WTC11 (cell line): ENCODE measurements at regions not wholly inside any gene's neighbourhood (a gene's known extent, or its start where the extent isn't known, plus 50 kb on each side); places are given as distances from the start of the nearest gene placed in this dataset.

ENCODE experiments used
- ATAC-seq: fragments of 200-7000 bp; cut with Tn5 transposase; 2 replicates; pipeline ENCODE4 v1.10.0; 2021; ENCODE audit warnings: mild to moderate bottlenecking, moderate library complexity
- CTCF ChIA-PET: fragments of 300-600 bp; sonication (Branson Sonifier 250); formaldehyde crosslinking; loops from one replicate; lab custom pipeline; 2021; ENCODE audit warnings: antibody characterized with exemption; lab: Charles Lee
- POLR2A ChIA-PET: fragments of 350-600 bp; sonication (Branson Sonifier 250); formaldehyde crosslinking; loops from one replicate; lab custom pipeline; 2021; ENCODE audit warnings: antibody characterized with exemption; lab: Charles Lee
- DNase-seq: peaks from one replicate; pipeline ENCODE4 v3.0.0; 2021; ENCODE audit warnings: low spot score
- H3K27ac Mint-ChIP-seq: 2 replicates; pipeline ENCODE4 v1.8.0; 2021; ENCODE audit warnings: mixed read lengths
- H3K27me3 Mint-ChIP-seq: 2 replicates; pipeline ENCODE4 v1.8.0; 2021; ENCODE audit warnings: low read depth, mild to moderate bottlenecking, moderate library complexity, mixed read lengths
- H3K36me3 Mint-ChIP-seq: 2 replicates; pipeline ENCODE4 v1.8.0; 2021; ENCODE audit warnings: mixed read lengths
- H3K4me1 Mint-ChIP-seq: 2 replicates; pipeline ENCODE4 v1.8.0; 2022; ENCODE audit warnings: mixed read lengths
- H3K4me3 Mint-ChIP-seq: 2 replicates; pipeline ENCODE4 v1.8.0; 2021; ENCODE audit warnings: mild to moderate bottlenecking, moderate library complexity, mixed read lengths
- H3K9me3 Mint-ChIP-seq: 2 replicates; pipeline ENCODE4 v1.8.0; 2021; ENCODE audit warnings: mixed read lengths
- ATF2 ChIP-seq: sonication (generic); formaldehyde crosslinking; IDR thresholded peaks from 2 replicates; pipeline ENCODE4 v1.8.1; 2022; ENCODE audit warnings: low read depth, missing genetic modification reagents, borderline replicate concordance
- ATF3 ChIP-seq: sonication (generic); formaldehyde crosslinking; conservative IDR thresholded peaks from 2 replicates; pipeline ENCODE4 v1.8.1; 2022; ENCODE audit warnings: mild to moderate bottlenecking, missing genetic modification reagents
- ELF4 ChIP-seq: sonication (generic); formaldehyde crosslinking; IDR thresholded peaks from 2 replicates; pipeline ENCODE4 v1.8.1; 2022; ENCODE audit warnings: low read depth, mild to moderate bottlenecking, moderate library complexity, missing genetic modification reagents
- EMX1 ChIP-seq: fragments of 250-450 bp; sonication (Bioruptor Pico); IDR thresholded peaks from 2 replicates; pipeline ENCODE4 v1.8.0; 2021; ENCODE audit warnings: mild to moderate bottlenecking
- FOXK1 ChIP-seq: sonication (generic); formaldehyde crosslinking; IDR thresholded peaks from 2 replicates; pipeline ENCODE4 v1.8.0; 2022; ENCODE audit warnings: mild to moderate bottlenecking, moderate library complexity, missing genetic modification reagents
- GTF2I ChIP-seq: fragments of 250-450 bp; sonication (Bioruptor Pico); conservative IDR thresholded peaks from 2 replicates; pipeline ENCODE4 v1.4.0; 2021; ENCODE audit warnings: mild to moderate bottlenecking
- JAZF1 ChIP-seq: fragments of 250-450 bp; sonication (Bioruptor Pico); IDR thresholded peaks from 2 replicates; pipeline ENCODE4 v1.9.0; 2021; ENCODE audit warnings: moderate library complexity, mild to moderate bottlenecking, inconsistent platforms
- JUN ChIP-seq: sonication (generic); formaldehyde crosslinking; IDR thresholded peaks from 2 replicates; pipeline ENCODE4 v1.8.0; 2023; ENCODE audit warnings: mild to moderate bottlenecking, missing genetic modification reagents
- NFATC4 ChIP-seq: fragments of 250-450 bp; sonication (Bioruptor Pico); IDR thresholded peaks from 2 replicates; pipeline ENCODE4 v1.9.0; 2021; ENCODE audit warnings: mild to moderate bottlenecking
- SMAD3 ChIP-seq: sonication (generic); formaldehyde crosslinking; IDR thresholded peaks from 2 replicates; pipeline ENCODE4 v1.8.0; 2022; ENCODE audit warnings: missing genetic modification reagents, mild to moderate bottlenecking, borderline replicate concordance
- TCF7 ChIP-seq: sonication (generic); formaldehyde crosslinking; IDR thresholded peaks from 2 replicates; pipeline ENCODE4 v1.8.0; 2022; ENCODE audit warnings: mild to moderate bottlenecking, low read depth, missing genetic modification reagents, moderate library complexity
- ZBTB21 ChIP-seq: sonication (generic); formaldehyde crosslinking; IDR thresholded peaks from 2 replicates; pipeline ENCODE4 v1.8.1; 2023; ENCODE audit warnings: mild to moderate bottlenecking, missing genetic modification reagents, borderline replicate concordance
- ZNF138 ChIP-seq: sonication (generic); formaldehyde crosslinking; conservative IDR thresholded peaks from 2 replicates; pipeline ENCODE4 v1.8.1; 2022; ENCODE audit warnings: mild to moderate bottlenecking, moderate library complexity, missing genetic modification reagents
- ZNF396 ChIP-seq: fragments of 250-450 bp; sonication (Bioruptor Pico); IDR thresholded peaks from 2 replicates; pipeline ENCODE4 v1.8.0; 2021; ENCODE audit warnings: mild to moderate bottlenecking, moderate library complexity, borderline replicate concordance
- ZNF671 ChIP-seq: fragments of 250-450 bp; sonication (Bioruptor Pico); IDR thresholded peaks from 2 replicates; pipeline ENCODE4 v1.8.0; 2021; ENCODE audit warnings: mild to moderate bottlenecking
- ZSCAN18 ChIP-seq: fragments of 250-450 bp; sonication (Bioruptor Pico); IDR thresholded peaks from 2 replicates; pipeline ENCODE4 v2.1.2; 2022; ENCODE audit warnings: mild to moderate bottlenecking, moderate library complexity
- TF ChIP-seq, protein P1 (sequence below): sonication (generic); formaldehyde crosslinking; IDR thresholded peaks from 2 replicates; pipeline ENCODE4 v1.8.1; 2022; ENCODE audit warnings: mild to moderate bottlenecking, moderate library complexity, missing genetic modification reagents
- TF ChIP-seq, protein P2 (sequence below): sonication (generic); formaldehyde crosslinking; conservative IDR thresholded peaks from 2 replicates; pipeline ENCODE4 v1.8.1; 2023; ENCODE audit warnings: mild to moderate bottlenecking, low read depth, missing genetic modification reagents, moderate library complexity
- TF ChIP-seq, protein P3 (sequence below): sonication (generic); formaldehyde crosslinking; IDR thresholded peaks from 2 replicates; pipeline ENCODE4 v1.8.0; 2023; ENCODE audit warnings: missing genetic modification reagents

DNA sequence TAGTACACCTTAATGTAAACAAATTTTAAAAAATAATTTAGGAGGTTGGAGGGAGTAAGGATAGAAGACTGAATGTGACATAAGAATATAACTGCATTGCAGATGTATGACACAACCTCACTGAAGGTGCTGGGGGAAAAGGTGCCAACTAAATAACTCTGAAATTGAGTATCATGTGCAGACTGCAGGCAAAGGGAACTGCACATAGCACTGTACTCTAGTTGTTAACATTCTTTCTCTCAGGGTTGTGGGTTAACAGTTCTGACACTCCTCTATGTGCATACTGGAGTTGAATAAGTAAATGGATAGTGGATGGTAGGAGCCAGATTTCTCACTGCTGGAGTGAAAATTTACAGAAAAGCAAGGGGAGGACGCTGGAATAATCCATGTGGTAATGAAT lies 451.9 kb upstream of the CDH4 start:
- Mint-ChIP-seq H3K9me3 (peaks cover 47% of the 10 kb centered on the region), H3K27ac (no peak overlapping the region), H3K4me3 (no peak overlapping the region), H3K36me3 (peaks cover 23% of the 10 kb centered on the region), H3K4me1 (peaks cover 20% of the 10 kb centered on the region), H3K27me3 (peaks cover 53% of the 10 kb centered on the region)
- TF ChIP-seq JAZF1: no peak
- TF ChIP-seq, protein P1, sequence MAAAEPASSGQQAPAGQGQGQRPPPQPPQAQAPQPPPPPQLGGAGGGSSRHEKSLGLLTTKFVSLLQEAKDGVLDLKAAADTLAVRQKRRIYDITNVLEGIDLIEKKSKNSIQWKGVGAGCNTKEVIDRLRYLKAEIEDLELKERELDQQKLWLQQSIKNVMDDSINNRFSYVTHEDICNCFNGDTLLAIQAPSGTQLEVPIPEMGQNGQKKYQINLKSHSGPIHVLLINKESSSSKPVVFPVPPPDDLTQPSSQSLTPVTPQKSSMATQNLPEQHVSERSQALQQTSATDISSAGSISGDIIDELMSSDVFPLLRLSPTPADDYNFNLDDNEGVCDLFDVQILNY (CRISPR knock-in tag): no peak
- TF ChIP-seq, protein P2, sequence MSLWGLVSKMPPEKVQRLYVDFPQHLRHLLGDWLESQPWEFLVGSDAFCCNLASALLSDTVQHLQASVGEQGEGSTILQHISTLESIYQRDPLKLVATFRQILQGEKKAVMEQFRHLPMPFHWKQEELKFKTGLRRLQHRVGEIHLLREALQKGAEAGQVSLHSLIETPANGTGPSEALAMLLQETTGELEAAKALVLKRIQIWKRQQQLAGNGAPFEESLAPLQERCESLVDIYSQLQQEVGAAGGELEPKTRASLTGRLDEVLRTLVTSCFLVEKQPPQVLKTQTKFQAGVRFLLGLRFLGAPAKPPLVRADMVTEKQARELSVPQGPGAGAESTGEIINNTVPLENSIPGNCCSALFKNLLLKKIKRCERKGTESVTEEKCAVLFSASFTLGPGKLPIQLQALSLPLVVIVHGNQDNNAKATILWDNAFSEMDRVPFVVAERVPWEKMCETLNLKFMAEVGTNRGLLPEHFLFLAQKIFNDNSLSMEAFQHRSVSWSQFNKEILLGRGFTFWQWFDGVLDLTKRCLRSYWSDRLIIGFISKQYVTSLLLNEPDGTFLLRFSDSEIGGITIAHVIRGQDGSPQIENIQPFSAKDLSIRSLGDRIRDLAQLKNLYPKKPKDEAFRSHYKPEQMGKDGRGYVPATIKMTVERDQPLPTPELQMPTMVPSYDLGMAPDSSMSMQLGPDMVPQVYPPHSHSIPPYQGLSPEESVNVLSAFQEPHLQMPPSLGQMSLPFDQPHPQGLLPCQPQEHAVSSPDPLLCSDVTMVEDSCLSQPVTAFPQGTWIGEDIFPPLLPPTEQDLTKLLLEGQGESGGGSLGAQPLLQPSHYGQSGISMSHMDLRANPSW: no peak
- TF ChIP-seq SMAD3: no peak
- TF ChIP-seq ZBTB21 (CRISPR knock-in tag): no peak
- TF ChIP-seq, protein P3, sequence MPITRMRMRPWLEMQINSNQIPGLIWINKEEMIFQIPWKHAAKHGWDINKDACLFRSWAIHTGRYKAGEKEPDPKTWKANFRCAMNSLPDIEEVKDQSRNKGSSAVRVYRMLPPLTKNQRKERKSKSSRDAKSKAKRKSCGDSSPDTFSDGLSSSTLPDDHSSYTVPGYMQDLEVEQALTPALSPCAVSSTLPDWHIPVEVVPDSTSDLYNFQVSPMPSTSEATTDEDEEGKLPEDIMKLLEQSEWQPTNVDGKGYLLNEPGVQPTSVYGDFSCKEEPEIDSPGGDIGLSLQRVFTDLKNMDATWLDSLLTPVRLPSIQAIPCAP (CRISPR knock-in tag): no peak
- TF ChIP-seq TCF7 (CRISPR knock-in tag): no peak
- TF ChIP-seq NFATC4 (CRISPR knock-in tag): no peak
- no peak for TF ChIP-seq ZSCAN18
- no peak for TF ChIP-seq FOXK1 (CRISPR knock-in tag)
- TF ChIP-seq EMX1 (CRISPR knock-in tag): no peak
- no peak for TF ChIP-seq ZNF396 (CRISPR knock-in tag)
- no peak for TF ChIP-seq ELF4 (CRISPR knock-in tag)
- no peak for TF ChIP-seq ZNF671 (CRISPR knock-in tag)
- no peak for TF ChIP-seq JUN (CRISPR knock-in tag)
- TF ChIP-seq ZNF138 (CRISPR knock-in tag): no peak
- TF ChIP-seq ATF2 (CRISPR knock-in tag): no peak
- TF ChIP-seq GTF2I (CRISPR knock-in tag): no peak
- ATAC-seq (no peak), DNase-seq (no peak)
- POLR2A ChIA-PET: no interaction called here
- CTCF ChIA-PET: no interaction called here

GRCh38 chr20:60802676-60803075 lies 449.4 kb upstream of the CDH4 start:
- ChIA-PET CTCF (no interaction called here), POLR2A (no interaction called here)
- Mint-ChIP-seq H3K27me3 (peaks cover 45% of the 10 kb centered on the region), H3K4me3 (no peak overlapping the region), H3K36me3 (peaks cover 30% of the 10 kb centered on the region), H3K9me3 (peaks cover 52% of the 10 kb centered on the region), H3K27ac (no peak overlapping the region), H3K4me1 (peaks cover 25% of the 10 kb centered on the region)
- TF ChIP-seq ATF3 (CRISPR knock-in tag): no peak
- ATAC-seq (no peak), DNase-seq (no peak)
